ENCODE measurements at regions not wholly inside any gene's neighbourhood (a gene's known extent, or its start where the extent isn't known, plus 50 kb on each side); places are given as distances from the start of the nearest gene placed in this dataset.

GRCh38 chr14:65354715-65355114 is 57.8 kb upstream of the FUT8 start:
- DNase-seq (ENCODE audit: low read depth) = no peak

- peak; percentile 45 for DNase-seq (ENCODE audit: low read depth)
These were observed 56.1 kb upstream of the FUT8 start for GRCh38 chr14:65356327-65356836.

- DNase-seq (ENCODE audit: low read depth) = no peak
These were observed 55.4 kb upstream of the FUT8 start for GRCh38 chr14:65357113-65357512.

GRCh38 chr14:65357689-65358088 is 54.8 kb upstream of the FUT8 start:
- no peak for DNase-seq (ENCODE audit: low read depth)

GRCh38 chr14:65359503-65359902 is 53.0 kb upstream of the FUT8 start:
- no peak for DNase-seq (ENCODE audit: low read depth)

GRCh38 chr14:65360144-65360784 is 52.3 kb upstream of the FUT8 start:
- no peak for DNase-seq (ENCODE audit: low read depth)

- no peak for DNase-seq (ENCODE audit: low read depth)
These were observed 50.6 kb upstream of the FUT8 start for GRCh38 chr14:65361920-65362319.

All from CMK (cell line).